ENCODE measurements at regions not wholly inside any gene's neighbourhood (a gene's known extent, or its start where the extent isn't known, plus 50 kb on each side); places are given as distances from the start of the nearest gene placed in this dataset.

DNA sequence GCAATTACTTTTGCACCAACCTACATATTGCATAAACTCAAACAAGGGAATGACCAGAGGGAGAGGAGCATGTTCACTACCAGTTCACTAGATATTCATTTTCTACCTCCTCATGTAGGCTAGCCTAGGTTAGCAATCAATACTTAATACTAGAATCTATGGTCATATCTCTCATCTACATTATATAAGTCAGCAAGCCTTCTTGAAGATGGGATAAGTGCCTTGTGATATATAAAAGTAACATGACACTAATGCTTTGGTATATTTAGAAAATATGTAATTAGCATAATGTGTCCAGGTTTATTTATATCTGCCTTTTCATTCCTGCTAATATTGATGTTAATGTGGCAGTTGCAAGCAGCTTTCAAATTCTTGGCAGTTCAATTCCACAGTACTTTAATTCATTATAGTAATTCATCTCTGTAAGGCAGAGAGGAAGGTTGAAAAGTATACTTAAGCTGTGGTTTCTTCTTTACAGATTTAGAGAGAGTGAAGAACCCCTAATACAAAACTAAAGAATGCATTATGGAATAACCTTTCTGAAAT lies 1613.2 kb upstream of the ACO1 start:
- H3K27me3 Mint-ChIP-seq: no peaks in the 10 kb centered on the region
- H3K36me3 Mint-ChIP-seq (ENCODE audit: low read depth): no peaks in the 10 kb centered on the region
- H3K27ac Mint-ChIP-seq: no peak overlapping the region
- H3K4me3 Mint-ChIP-seq: no peak overlapping the region
- POLR2A ChIA-PET: no interaction called here
- no peaks in the 10 kb centered on the region for H3K4me1 Mint-ChIP-seq
- no peaks in the 10 kb centered on the region for H3K9me3 Mint-ChIP-seq
- CTCF ChIA-PET: no interaction called here
- DNase-seq: no peak

GRCh38 chr9:30771760-30772159 lies 1612.7 kb upstream of the ACO1 start:
- Mint-ChIP-seq H3K4me3 (no peak overlapping the region), H3K36me3 (ENCODE audit: low read depth) (no peaks in the 10 kb centered on the region), H3K27ac (no peak overlapping the region), H3K27me3 (no peaks in the 10 kb centered on the region), H3K4me1 (no peaks in the 10 kb centered on the region), H3K9me3 (no peaks in the 10 kb centered on the region)
- no peak for DNase-seq
- POLR2A ChIA-PET: no interaction called here
- CTCF ChIA-PET: interaction anchor here (0.6 kb wide), 1 partner anchor 335 kb away, joined by 3 read pairs; no protein-coding TSS in a partner anchor

DNA sequence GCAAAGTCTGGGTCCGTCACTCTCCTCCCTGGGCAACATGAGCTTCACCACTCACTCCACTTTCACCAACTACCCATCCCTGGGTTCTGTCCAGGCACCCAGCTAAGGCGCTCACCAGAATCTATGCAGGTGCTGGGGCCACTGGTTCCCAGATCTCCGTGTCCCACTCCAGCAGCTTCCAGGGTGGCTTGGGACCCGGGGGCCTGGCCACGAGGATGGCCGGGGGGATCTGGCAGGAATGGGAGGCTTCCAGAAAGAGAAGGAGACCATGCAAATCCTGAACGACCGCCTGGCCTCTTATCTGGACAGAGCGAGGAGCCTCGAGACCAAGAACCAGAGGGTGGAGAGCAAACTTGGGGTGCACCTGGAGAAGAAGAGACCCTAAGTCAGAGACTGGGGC lies 1611.0 kb upstream of the ACO1 start:
- H3K36me3 Mint-ChIP-seq (ENCODE audit: low read depth): no peaks in the 10 kb centered on the region
- no peaks in the 10 kb centered on the region for H3K27me3 Mint-ChIP-seq
- DNase-seq: no peak
- CTCF ChIA-PET: no interaction called here
- H3K4me1 Mint-ChIP-seq: no peaks in the 10 kb centered on the region
- POLR2A ChIA-PET: no interaction called here
- no peaks in the 10 kb centered on the region for H3K9me3 Mint-ChIP-seq
- no peak overlapping the region for H3K27ac Mint-ChIP-seq
- H3K4me3 Mint-ChIP-seq: no peak overlapping the region

- H3K4me3 Mint-ChIP-seq: no peak overlapping the region
- no peaks in the 10 kb centered on the region for H3K36me3 Mint-ChIP-seq (ENCODE audit: low read depth)
- no peak for DNase-seq
- POLR2A ChIA-PET: no interaction called here
- no peaks in the 10 kb centered on the region for H3K27me3 Mint-ChIP-seq
- H3K27ac Mint-ChIP-seq: no peak overlapping the region
- CTCF ChIA-PET: no interaction called here
- H3K9me3 Mint-ChIP-seq: no peaks in the 10 kb centered on the region
- H3K4me1 Mint-ChIP-seq: no peaks in the 10 kb centered on the region
Observed at GRCh38 chr9:30774326-30774725, 1610.1 kb upstream of the ACO1 start.

- ChIA-PET POLR2A (no interaction called here), CTCF (no interaction called here)
- no peaks in the 10 kb centered on the region for H3K9me3 Mint-ChIP-seq
- H3K4me3 Mint-ChIP-seq: no peak overlapping the region
- H3K4me1 Mint-ChIP-seq: no peaks in the 10 kb centered on the region
- no peaks in the 10 kb centered on the region for H3K36me3 Mint-ChIP-seq (ENCODE audit: low read depth)
- DNase-seq: no peak
- no peaks in the 10 kb centered on the region for H3K27me3 Mint-ChIP-seq
- no peak overlapping the region for H3K27ac Mint-ChIP-seq
Observed at GRCh38 chr9:30775236-30775635, 1609.2 kb upstream of the ACO1 start.

DNA sequence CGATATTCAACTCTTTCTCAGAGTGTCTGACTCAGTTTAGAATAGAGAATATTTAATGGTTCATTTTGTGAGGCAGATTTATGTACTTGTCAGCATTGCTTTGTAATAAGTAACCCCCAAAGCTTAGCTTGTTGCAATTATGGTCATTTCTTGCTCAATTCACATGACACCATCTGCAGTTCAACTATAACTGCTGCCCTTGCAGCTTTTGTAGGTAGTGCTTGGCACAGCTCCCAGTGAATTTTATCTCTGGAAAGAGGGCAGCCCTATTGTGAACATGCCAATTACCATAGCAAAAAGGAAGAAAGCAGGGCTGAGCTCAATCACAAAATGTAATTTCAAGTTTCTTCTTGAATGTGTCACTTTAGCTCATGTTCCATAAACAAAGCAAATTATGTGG lies 1587.7 kb upstream of the ACO1 start:
- no peaks in the 10 kb centered on the region for H3K4me1 Mint-ChIP-seq
- no peaks in the 10 kb centered on the region for H3K9me3 Mint-ChIP-seq
- H3K27me3 Mint-ChIP-seq: no peaks in the 10 kb centered on the region
- no peak for DNase-seq
- ChIA-PET POLR2A (no interaction called here), CTCF (no interaction called here)
- no peak overlapping the region for H3K27ac Mint-ChIP-seq
- no peaks in the 10 kb centered on the region for H3K36me3 Mint-ChIP-seq (ENCODE audit: low read depth)
- H3K4me3 Mint-ChIP-seq: no peak overlapping the region

DNA sequence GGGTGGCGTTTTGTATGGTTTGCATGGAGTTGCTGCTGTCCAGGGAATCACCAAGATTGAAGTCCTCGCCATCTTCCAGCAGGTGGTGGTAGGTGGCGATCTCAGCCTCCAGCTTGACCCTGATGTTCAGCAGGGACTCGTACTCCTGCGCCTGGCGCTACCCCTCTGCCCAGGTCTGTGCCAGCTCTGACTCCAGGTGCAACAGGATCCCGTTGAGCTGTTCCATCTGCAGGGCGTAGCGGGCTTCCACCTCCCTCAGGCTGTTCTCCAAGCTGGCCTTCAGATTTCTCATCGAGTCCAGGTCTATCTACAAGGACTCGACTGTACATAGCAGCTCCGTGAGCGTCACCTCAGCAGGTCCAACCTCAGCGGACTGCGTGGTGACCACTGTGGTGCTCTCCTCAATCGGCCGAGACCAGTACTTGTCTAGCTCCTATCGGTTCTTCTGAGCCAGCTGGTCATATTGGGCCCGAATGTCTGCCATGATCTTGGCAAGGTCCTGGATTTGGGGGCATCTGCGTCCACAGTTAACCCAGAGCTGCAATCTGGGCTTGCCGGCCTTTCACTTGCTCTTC lies 1584.8 kb upstream of the ACO1 start:
- CTCF ChIA-PET: no interaction called here
- DNase-seq: no peak
- Mint-ChIP-seq H3K36me3 (ENCODE audit: low read depth) (no peaks in the 10 kb centered on the region), H3K9me3 (peaks cover 2% of the 10 kb centered on the region), H3K4me3 (no peak overlapping the region), H3K27ac (no peak overlapping the region), H3K4me1 (no peaks in the 10 kb centered on the region), H3K27me3 (no peaks in the 10 kb centered on the region)
- POLR2A ChIA-PET: no interaction called here

DNA sequence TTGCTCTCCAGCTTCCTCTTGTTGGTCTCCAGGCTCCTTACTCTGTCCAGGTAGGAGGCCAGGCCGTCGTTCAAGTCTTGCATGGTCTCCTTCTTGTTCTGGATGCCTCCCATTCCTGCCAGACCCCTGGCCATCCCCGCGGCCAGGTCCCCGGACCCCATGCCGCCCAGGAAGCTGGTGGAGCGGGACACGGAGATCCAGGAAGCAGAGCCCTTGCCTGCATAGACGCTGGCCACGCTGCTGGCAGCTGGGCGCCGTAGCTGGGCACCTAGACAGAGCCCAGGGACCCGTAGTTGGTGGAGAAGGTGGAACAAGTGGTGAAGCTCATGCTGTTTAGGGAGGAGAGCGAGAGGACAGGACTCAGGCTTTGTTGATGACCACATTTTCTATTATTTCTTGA lies 1584.0 kb upstream of the ACO1 start:
- no peak overlapping the region for H3K4me3 Mint-ChIP-seq
- DNase-seq: no peak
- H3K4me1 Mint-ChIP-seq: no peaks in the 10 kb centered on the region
- H3K27me3 Mint-ChIP-seq: no peaks in the 10 kb centered on the region
- POLR2A ChIA-PET: no interaction called here
- CTCF ChIA-PET: no interaction called here
- H3K27ac Mint-ChIP-seq: no peak overlapping the region
- H3K9me3 Mint-ChIP-seq: peaks cover 2% of the 10 kb centered on the region
- no peaks in the 10 kb centered on the region for H3K36me3 Mint-ChIP-seq (ENCODE audit: low read depth)

DNA sequence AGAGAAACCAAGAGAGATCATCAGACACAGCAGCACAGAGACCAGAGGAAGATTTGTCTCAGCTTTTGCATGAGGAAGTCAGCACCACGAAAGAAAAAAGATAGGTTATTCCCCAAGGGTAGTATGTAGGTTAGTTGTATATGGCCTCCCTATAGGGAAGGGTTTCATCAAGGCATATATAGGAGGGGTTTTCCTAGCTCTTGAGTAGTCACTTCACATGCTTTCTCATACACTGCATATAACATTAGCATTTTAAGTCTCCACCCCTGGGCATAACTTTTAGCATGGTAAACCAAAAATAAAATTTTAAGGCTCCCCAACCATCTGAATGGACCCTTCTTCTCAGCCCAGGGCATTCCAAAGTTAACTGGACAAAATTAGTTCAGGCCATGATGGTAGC lies 1571.6 kb upstream of the ACO1 start:
- DNase-seq: no peak
- no peaks in the 10 kb centered on the region for H3K36me3 Mint-ChIP-seq (ENCODE audit: low read depth)
- H3K9me3 Mint-ChIP-seq: no peaks in the 10 kb centered on the region
- H3K27ac Mint-ChIP-seq: no peak overlapping the region
- H3K27me3 Mint-ChIP-seq: no peaks in the 10 kb centered on the region
- H3K4me3 Mint-ChIP-seq: no peak overlapping the region
- POLR2A ChIA-PET: no interaction called here
- CTCF ChIA-PET: no interaction called here
- H3K4me1 Mint-ChIP-seq: no peaks in the 10 kb centered on the region

DNA sequence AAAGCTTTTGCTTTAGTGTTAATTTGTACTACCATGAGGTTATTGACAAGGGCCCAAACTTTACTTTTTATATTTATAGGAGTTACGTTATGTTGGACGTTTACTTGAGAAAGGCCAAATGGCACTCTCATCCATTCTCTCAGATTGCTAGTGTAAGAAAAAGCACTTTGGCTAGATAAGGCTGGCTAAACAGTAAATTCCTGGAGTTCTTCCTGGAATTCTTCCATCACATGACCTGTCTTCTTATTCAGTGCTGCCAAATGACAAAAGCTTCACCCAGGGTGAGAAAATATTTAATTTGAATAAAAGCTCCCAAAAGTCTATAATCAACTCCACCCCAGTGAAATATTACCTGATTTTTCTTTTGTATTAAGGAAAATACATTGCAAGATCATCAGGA lies 1568.9 kb upstream of the ACO1 start:
- Mint-ChIP-seq H3K36me3 (ENCODE audit: low read depth) (no peaks in the 10 kb centered on the region), H3K9me3 (peaks cover 4% of the 10 kb centered on the region), H3K27ac (no peak overlapping the region), H3K4me3 (no peak overlapping the region), H3K27me3 (no peaks in the 10 kb centered on the region), H3K4me1 (no peaks in the 10 kb centered on the region)
- ChIA-PET CTCF (no interaction called here), POLR2A (no interaction called here)
- no peak for DNase-seq

- H3K9me3 Mint-ChIP-seq: no peaks in the 10 kb centered on the region
- no peaks in the 10 kb centered on the region for H3K4me1 Mint-ChIP-seq
- ChIA-PET CTCF (no interaction called here), POLR2A (no interaction called here)
- H3K4me3 Mint-ChIP-seq: no peak overlapping the region
- DNase-seq: no peak
- no peak overlapping the region for H3K27ac Mint-ChIP-seq
- no peaks in the 10 kb centered on the region for H3K36me3 Mint-ChIP-seq (ENCODE audit: low read depth)
- no peaks in the 10 kb centered on the region for H3K27me3 Mint-ChIP-seq
Observed at GRCh38 chr9:30845136-30845535, 1539.3 kb upstream of the ACO1 start.

- H3K9me3 Mint-ChIP-seq: no peaks in the 10 kb centered on the region
- H3K36me3 Mint-ChIP-seq (ENCODE audit: low read depth): no peaks in the 10 kb centered on the region
- no peaks in the 10 kb centered on the region for H3K4me1 Mint-ChIP-seq
- ChIA-PET POLR2A (no interaction called here), CTCF (no interaction called here)
- H3K4me3 Mint-ChIP-seq: no peak overlapping the region
- H3K27me3 Mint-ChIP-seq: no peaks in the 10 kb centered on the region
- no peak for DNase-seq
- no peak overlapping the region for H3K27ac Mint-ChIP-seq
Observed at GRCh38 chr9:30846651-30847050, 1537.8 kb upstream of the ACO1 start.

GRCh38 chr9:30851600-30851999 lies 1532.8 kb upstream of the ACO1 start:
- POLR2A ChIA-PET: no interaction called here

GRCh38 chr9:30900706-30901105 lies 1483.7 kb upstream of the ACO1 start:
- Mint-ChIP-seq H3K9me3 (no peaks in the 10 kb centered on the region), H3K4me3 (no peak overlapping the region), H3K36me3 (ENCODE audit: low read depth) (no peaks in the 10 kb centered on the region), H3K27ac (no peak overlapping the region), H3K27me3 (no peaks in the 10 kb centered on the region), H3K4me1 (no peaks in the 10 kb centered on the region)
- POLR2A ChIA-PET: no interaction called here
- no peak for DNase-seq
- CTCF ChIA-PET: no interaction called here

More at GRCh38 chr9:30851600-30851999, 1532.8 kb upstream of the ACO1 start:
- H3K27me3 Mint-ChIP-seq: no peaks in the 10 kb centered on the region
- no peaks in the 10 kb centered on the region for H3K4me1 Mint-ChIP-seq
- CTCF ChIA-PET: no interaction called here
- no peak overlapping the region for H3K27ac Mint-ChIP-seq
- H3K9me3 Mint-ChIP-seq: no peaks in the 10 kb centered on the region
- H3K4me3 Mint-ChIP-seq: no peak overlapping the region
- no peaks in the 10 kb centered on the region for H3K36me3 Mint-ChIP-seq (ENCODE audit: low read depth)
- DNase-seq: no peak

DNA sequence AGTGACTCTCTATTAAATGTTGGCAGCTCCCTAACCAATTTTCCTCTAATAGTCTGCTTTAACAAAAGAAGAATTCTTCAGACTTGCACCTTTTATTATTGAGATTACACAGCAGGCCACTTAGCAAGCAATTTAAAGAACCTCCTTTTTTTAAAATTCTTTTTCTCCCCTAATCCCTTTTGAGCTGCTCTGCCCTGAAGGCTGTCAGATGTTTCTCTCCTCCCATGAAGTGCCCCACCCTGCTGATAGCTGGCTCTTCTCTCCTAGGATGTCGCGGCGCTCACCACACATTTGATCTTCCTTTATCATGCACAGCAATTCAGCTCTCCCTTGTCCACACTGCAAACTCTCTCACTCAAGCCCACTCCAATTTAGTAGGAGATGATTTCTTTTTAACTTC lies 1471.1 kb upstream of the ACO1 start:
- ChIA-PET POLR2A (no interaction called here), CTCF (no interaction called here)
- Mint-ChIP-seq H3K36me3 (ENCODE audit: low read depth) (no peaks in the 10 kb centered on the region), H3K27ac (no peak overlapping the region), H3K4me3 (no peak overlapping the region), H3K4me1 (no peaks in the 10 kb centered on the region), H3K27me3 (no peaks in the 10 kb centered on the region), H3K9me3 (no peaks in the 10 kb centered on the region)
- no peak for DNase-seq

Measured in activated CD4-positive, alpha-beta memory T cell treated with anti-CD3 and anti-CD28 coated beads, Interleukin-2, amount 10 ng/mL, durations not matched to agents 7 days and 5 days (primary cell).